ENCODE measurements at regions not wholly inside any gene's neighbourhood (a gene's known extent, or its start where the extent isn't known, plus 50 kb on each side); places are given as distances from the start of the nearest gene placed in this dataset.

- DNase-seq = peak; percentile 59
Observed at GRCh38 chr2:177161741-177162460, 50.7 kb upstream of the HNRNPA3 start.

All from NCI-H69 (cell line).